Activated CD4-positive, alpha-beta T cell treated with anti-CD3 and anti-CD28 coated beads, Interleukin-2, Interleukin-6, amounts not matched to agents 100 ng/mL and 50 ng/mL, durations not matched to agents 16 hours and 8 hours (primary cell): ENCODE measurements at regions not wholly inside any gene's neighbourhood (a gene's known extent, or its start where the extent isn't known, plus 50 kb on each side); places are given as distances from the start of the nearest gene placed in this dataset.
"Not testable (repeated sequence)": the region's sequence is repeated elsewhere in the genome, so short reads cannot be mapped to it uniquely, and the experiment has no call there.

Experiments used
- DNase-seq: peaks from one replicate; pipeline ENCODE4 v3.0.0-alpha.2; 2020

- no peak for DNase-seq
Measured at GRCh38 chr20:23299673-23300050, 50.9 kb upstream of the NXT1 start.

- no peak for DNase-seq
Measured at GRCh38 chr20:23298926-23299672, 51.5 kb upstream of the NXT1 start.

GRCh38 chr20:23298155-23298554, 52.4 kb upstream of the NXT1 start:
- no peak for DNase-seq

GRCh38 chr20:23296841-23297701, 53.5 kb upstream of the NXT1 start:
- DNase-seq = no peak

- DNase-seq = no peak
Measured at GRCh38 chr20:23295934-23296333, 54.7 kb upstream of the NXT1 start.

- DNase-seq = no peak
Measured at GRCh38 chr20:23294671-23295070, 55.9 kb upstream of the NXT1 start.

GRCh38 chr20:23294166-23294565, 56.4 kb upstream of the NXT1 start:
- no peak for DNase-seq

- no peak for DNase-seq
Measured at GRCh38 chr20:23293689-23294088, 56.9 kb upstream of the NXT1 start.

- not testable (repeated sequence) for DNase-seq
Measured at GRCh38 chr20:23292311-23292710, 58.3 kb upstream of the NXT1 start.

GRCh38 chr20:23291575-23292240, 58.9 kb upstream of the NXT1 start:
- no peak for DNase-seq

GRCh38 chr20:23290761-23291574, 59.6 kb upstream of the NXT1 start:
- DNase-seq = no peak

- no peak for DNase-seq
Measured at GRCh38 chr20:23289724-23290395, 60.7 kb upstream of the NXT1 start.

GRCh38 chr20:23289249-23289648, 61.3 kb upstream of the NXT1 start:
- no peak for DNase-seq

- DNase-seq = no peak
Measured at GRCh38 chr20:23287354-23288190, 63.0 kb upstream of the NXT1 start.

- DNase-seq = no peak
Measured at GRCh38 chr20:23286346-23286745, 64.2 kb upstream of the NXT1 start.

GRCh38 chr20:23285536-23285935, 65.1 kb upstream of the NXT1 start:
- DNase-seq = no peak

GRCh38 chr20:23284009-23284408, 66.6 kb upstream of the NXT1 start:
- no peak for DNase-seq

GRCh38 chr20:23283096-23283850, 67.3 kb upstream of the NXT1 start:
- DNase-seq = no peak

- no peak for DNase-seq
Measured at GRCh38 chr20:23282546-23282945, 68.0 kb upstream of the NXT1 start.

- no peak for DNase-seq
Measured at GRCh38 chr20:23282111-23282510, 68.5 kb upstream of the NXT1 start.

- DNase-seq = no peak
Measured at GRCh38 chr20:23279836-23280235, 70.8 kb upstream of the NXT1 start.
